ENCODE measurements at regions not wholly inside any gene's neighbourhood (a gene's known extent, or its start where the extent isn't known, plus 50 kb on each side); places are given as distances from the start of the nearest gene placed in this dataset.

DNA sequence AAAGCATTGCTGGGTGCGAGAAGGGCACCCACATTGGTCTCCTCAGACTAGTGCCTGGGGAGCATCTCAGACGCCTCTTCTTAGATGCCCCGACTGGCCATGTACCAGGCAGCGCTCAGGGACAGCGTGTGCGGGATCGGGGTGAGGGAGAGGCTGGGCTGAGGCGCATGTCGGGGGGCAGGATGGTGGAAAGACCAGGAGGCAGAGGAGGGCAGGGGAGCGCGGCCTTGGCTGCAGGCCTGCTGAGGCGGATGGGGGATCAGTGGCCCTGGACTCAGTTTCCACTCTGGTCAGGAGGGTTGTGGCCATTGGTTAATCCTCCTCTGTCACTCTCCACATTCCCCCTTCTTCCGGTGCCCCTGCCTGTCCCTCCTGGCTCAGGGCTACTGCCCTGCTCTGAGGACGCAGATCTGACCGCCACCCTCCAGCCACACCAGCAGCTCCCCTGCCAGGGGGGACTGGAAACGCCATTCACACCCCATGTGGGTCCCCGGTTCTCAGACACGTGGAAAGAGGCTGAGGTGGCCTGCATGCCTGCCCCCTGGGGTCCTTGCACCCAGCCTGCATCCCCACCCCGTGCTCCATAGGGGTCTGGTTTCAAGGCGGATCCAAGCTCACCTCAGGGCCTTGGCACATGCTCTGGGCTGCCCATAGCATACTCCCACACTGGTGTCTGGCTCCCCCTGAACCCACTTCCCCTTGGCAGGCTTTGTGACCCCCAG, 105.9 kb downstream of the CPZ start:
- peak; percentile 22 for DNase-seq (ENCODE audit: low spot score)

GRCh38 chr4:8697826-8698225, 105.3 kb downstream of the CPZ start:
- peak; percentile 29 for DNase-seq (ENCODE audit: low spot score)

- DNase-seq (ENCODE audit: low spot score), result peak; percentile 35
These were observed 104.0 kb downstream of the CPZ start for GRCh38 chr4:8696369-8697127.

DNA sequence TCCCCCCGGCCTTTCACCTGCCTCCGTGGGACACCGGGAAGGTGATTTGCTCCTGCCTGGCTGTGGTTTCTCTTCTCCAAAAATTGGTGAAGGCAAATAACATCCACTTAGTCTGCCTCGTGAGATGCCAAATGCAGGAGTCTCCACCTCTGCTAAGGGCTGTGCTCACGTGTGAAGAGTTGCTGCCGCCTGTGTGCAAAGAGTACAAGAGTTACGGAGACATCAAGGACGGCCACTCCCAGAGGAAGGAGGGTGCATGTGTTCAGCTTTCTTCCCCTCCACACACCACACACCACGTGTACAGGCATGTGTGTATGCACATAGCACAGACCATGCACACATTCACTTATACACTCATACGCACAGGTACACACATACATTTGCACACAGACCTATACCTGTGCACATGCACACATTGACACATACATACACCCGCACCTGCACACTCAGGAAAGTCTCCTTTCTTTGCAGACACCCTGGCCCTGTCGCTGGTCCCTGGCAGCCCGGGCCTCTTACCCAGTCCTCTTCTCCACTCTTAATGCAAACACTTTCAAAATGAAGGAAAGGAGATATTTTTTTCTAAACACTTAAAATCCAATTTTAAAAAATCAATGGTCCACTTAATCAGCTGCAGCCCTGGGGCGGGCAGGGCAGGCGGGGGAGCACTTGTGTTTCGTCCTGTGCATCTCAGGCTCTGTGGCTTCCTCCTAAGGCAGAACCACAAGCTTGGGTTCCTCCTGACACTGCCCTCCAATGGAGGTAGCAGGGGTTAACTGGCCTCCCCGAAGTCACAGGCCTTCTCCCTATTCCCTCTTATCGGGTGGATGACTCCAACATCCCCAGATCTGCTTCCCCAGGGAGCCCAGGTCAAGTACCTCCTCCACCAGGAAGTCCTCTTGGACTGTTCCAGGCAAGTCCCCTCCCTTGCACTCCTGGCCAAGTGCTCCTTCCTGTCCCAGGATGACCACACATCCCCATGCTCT, 103.0 kb downstream of the CPZ start:
- peak; percentile 25 for DNase-seq (ENCODE audit: low spot score)

GRCh38 chr4:8694651-8695151, 102.1 kb downstream of the CPZ start:
- DNase-seq (ENCODE audit: low spot score), result peak; percentile 41

DNA sequence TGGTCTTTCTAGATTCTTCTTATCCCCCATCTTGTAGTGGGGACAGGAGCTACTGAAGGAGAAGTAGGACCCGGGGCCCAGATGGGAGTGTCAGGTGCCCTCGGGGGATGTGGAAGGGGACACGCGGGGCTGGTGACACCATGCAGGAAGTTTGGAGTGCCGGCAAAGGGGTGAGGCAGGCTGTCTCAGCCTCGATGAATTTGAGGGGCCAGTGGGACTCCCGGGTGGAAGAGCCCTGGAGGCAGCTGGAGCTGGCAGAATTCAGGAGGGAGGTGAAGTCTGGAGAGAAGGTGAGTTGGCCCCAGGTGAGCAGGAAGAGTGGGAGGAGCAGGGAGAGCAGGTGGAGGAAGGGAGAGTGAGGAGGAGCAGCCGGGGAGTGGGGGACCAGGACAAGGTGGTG, 101.7 kb downstream of the CPZ start:
- peak; percentile 43 for DNase-seq (ENCODE audit: low spot score)

GRCh38 chr4:8691151-8691775, 98.7 kb downstream of the CPZ start:
- peak; percentile 23 for DNase-seq (ENCODE audit: low spot score)

- DNase-seq (ENCODE audit: low spot score), result peak; percentile 38
These were observed 97.9 kb downstream of the CPZ start for GRCh38 chr4:8690216-8691150.

- DNase-seq (ENCODE audit: low spot score), result peak; percentile 34
These were observed 97.2 kb downstream of the CPZ start for GRCh38 chr4:8689741-8690140.

GRCh38 chr4:8688908-8689445, 96.4 kb downstream of the CPZ start:
- DNase-seq (ENCODE audit: low spot score), result no peak

GRCh38 chr4:8688041-8688907, 95.7 kb downstream of the CPZ start:
- peak; percentile 86 for DNase-seq (ENCODE audit: low spot score)

- no peak for DNase-seq (ENCODE audit: low spot score)
These were observed 94.5 kb downstream of the CPZ start for GRCh38 chr4:8687083-8687482.

GRCh38 chr4:8685831-8686230, 93.3 kb downstream of the CPZ start:
- no peak for DNase-seq (ENCODE audit: low spot score)

GRCh38 chr4:8683462-8683861, 90.9 kb downstream of the CPZ start:
- DNase-seq (ENCODE audit: low spot score), result no peak

DNA sequence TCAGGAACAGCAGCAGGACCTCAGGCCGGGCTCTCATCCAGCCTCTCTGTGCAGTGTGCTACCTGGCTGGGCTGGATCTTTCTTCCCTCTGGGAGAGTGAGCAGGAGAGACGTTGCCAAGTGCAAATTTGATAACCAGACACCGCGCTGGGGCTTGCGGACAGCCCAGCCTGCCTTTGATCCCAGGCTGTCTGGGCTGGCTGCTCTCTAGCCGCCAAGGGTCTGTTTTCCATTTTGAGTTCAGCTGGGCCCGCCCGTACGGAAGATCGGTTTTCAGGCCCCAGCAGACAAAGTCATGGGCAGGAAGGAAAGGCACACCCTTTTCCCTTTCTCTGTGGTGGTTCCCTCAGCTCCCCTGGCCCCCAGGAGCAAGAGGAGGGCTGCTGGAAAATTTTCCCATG, 90.2 kb downstream of the CPZ start:
- no peak for DNase-seq (ENCODE audit: low spot score)

GRCh38 chr4:8682296-8682695, 89.7 kb downstream of the CPZ start:
- DNase-seq (ENCODE audit: low spot score), result no peak

DNA sequence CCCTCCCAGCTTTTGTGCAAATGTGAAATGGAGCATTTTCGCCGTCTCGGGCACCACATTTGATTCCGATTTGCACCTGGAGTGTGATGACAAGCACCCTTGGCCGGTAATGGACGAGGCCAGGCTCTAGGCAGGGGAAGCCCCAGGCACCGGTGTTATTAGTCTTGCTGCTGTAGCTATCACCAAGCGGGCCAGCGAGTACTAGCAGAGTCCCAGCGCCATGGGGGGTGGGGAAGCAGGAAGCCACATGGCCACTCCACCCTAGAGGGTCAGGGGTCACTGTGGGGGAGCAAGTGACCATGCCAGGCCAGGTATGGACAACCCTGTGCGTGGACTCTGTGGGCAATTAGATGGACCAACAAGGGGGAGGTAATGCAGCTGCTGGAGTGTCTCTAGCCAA, 88.8 kb downstream of the CPZ start:
- no peak for DNase-seq (ENCODE audit: low spot score)

DNA sequence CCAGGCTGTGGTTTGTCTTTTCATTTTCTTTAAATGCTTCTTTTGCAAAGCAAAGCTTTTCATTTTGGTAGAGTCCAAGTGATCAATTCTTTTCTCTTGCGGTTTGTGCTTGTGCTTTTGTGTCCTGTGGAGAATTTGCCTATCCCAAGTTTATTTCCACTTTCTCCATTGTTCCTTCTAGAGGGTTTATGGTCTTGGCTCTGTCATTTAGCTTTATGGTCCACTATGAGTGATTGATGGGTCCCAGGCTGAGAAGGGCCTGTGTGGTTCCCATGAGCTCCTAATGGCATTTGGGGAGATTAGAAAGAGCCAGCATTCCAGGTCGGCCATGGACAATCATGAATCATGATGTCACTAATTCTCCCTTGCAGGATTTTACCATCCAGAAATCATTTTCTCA, 86.5 kb downstream of the CPZ start:
- no peak for DNase-seq (ENCODE audit: low spot score)

GRCh38 chr4:8676676-8677075, 84.1 kb downstream of the CPZ start:
- no peak for DNase-seq (ENCODE audit: low spot score)

All from ecto neural progenitor cell (in vitro differentiated cells).